Bronchial epithelial cell (primary cell): ENCODE measurements at regions not wholly inside any gene's neighbourhood (a gene's known extent, or its start where the extent isn't known, plus 50 kb on each side); places are given as distances from the start of the nearest gene placed in this dataset.
"Not testable (repeated sequence)": the region's sequence is repeated elsewhere in the genome, so short reads cannot be mapped to it uniquely, and the experiment has no call there.

Experiments
- DNase-seq: peaks from one replicate; pipeline ENCODE4 v3.0.0-alpha.2; 2010; ENCODE audit warnings: low read depth
- FAIRE-seq: peaks from 2 replicates; lab custom pipeline; 2011; peaks lifted over from hg19 to GRCh38; lab: Jason Lieb, UNC
- H3K27me3 ChIP-seq: 2 replicates; pipeline ENCODE4 v1.5.1; 2011; ENCODE audit warnings: low read length; ENCODE audit not compliant: control insufficient read depth, insufficient read depth
- H3K36me3 ChIP-seq: 2 replicates; pipeline ENCODE4 v1.5.1; 2011; ENCODE audit warnings: low read length; ENCODE audit not compliant: control insufficient read depth, insufficient read depth
- H3K4me3 ChIP-seq: 2 replicates; pipeline ENCODE4 v1.5.1; 2011; ENCODE audit warnings: mild to moderate bottlenecking, low read depth, low read length, control low read depth
- TF ChIP-seq, protein P1 (sequence below): IDR thresholded peaks from 2 replicates; pipeline ENCODE4 v1.5.1; 2011; ENCODE audit warnings: mild to moderate bottlenecking, moderate library complexity, low read length, control low read depth, inconsistent platforms; ENCODE audit not compliant: insufficient read depth, severe bottlenecking

DNA sequence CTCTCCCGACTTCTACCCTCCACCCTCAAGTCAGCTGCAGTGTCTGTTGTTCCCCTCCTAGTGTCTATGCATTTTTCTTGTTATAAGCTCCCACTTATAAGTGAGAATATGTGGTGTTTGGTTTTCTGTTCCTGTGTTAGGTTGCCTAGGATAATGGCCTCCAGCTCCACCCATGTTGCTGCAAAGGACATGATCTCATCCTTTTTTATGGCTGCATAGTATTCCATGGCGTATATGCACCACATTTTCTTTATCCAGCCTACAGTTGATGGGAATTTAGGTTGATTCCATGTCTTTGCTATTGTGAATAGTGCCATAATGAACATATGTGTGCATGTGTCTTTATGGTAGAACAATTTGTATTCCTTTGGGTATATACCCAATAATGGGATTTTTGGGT, 80.7 kb downstream of the SPTSSA start:
- not testable (repeated sequence) for H3K27me3 ChIP-seq, DNase-seq, H3K4me3 ChIP-seq, FAIRE-seq, H3K36me3 ChIP-seq

- Histone ChIP-seq H3K36me3 (no peaks in the 10 kb centered on the region), H3K27me3 (no peaks in the 10 kb centered on the region), H3K4me3 (no peak overlapping the region)
- TF ChIP-seq, protein P1, sequence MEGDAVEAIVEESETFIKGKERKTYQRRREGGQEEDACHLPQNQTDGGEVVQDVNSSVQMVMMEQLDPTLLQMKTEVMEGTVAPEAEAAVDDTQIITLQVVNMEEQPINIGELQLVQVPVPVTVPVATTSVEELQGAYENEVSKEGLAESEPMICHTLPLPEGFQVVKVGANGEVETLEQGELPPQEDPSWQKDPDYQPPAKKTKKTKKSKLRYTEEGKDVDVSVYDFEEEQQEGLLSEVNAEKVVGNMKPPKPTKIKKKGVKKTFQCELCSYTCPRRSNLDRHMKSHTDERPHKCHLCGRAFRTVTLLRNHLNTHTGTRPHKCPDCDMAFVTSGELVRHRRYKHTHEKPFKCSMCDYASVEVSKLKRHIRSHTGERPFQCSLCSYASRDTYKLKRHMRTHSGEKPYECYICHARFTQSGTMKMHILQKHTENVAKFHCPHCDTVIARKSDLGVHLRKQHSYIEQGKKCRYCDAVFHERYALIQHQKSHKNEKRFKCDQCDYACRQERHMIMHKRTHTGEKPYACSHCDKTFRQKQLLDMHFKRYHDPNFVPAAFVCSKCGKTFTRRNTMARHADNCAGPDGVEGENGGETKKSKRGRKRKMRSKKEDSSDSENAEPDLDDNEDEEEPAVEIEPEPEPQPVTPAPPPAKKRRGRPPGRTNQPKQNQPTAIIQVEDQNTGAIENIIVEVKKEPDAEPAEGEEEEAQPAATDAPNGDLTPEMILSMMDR: no peak
- no peak for FAIRE-seq
- DNase-seq: no peak
These were observed 81.6 kb downstream of the SPTSSA start for GRCh38 chr14:34380471-34380845.

GRCh38 chr14:34379816-34380470, 82.1 kb downstream of the SPTSSA start:
- TF ChIP-seq, protein P1: no peak
- Histone ChIP-seq H3K36me3 (no peaks in the 10 kb centered on the region), H3K27me3 (no peaks in the 10 kb centered on the region), H3K4me3 (no peak overlapping the region)
- FAIRE-seq (no peak), DNase-seq (no peak)

GRCh38 chr14:34376649-34377267, 85.3 kb downstream of the SPTSSA start:
- no peaks in the 10 kb centered on the region for H3K36me3 ChIP-seq
- DNase-seq: no peak
- no peak overlapping the region for H3K4me3 ChIP-seq
- FAIRE-seq: no peak
- TF ChIP-seq, protein P1: no peak
- H3K27me3 ChIP-seq: no peaks in the 10 kb centered on the region

DNA sequence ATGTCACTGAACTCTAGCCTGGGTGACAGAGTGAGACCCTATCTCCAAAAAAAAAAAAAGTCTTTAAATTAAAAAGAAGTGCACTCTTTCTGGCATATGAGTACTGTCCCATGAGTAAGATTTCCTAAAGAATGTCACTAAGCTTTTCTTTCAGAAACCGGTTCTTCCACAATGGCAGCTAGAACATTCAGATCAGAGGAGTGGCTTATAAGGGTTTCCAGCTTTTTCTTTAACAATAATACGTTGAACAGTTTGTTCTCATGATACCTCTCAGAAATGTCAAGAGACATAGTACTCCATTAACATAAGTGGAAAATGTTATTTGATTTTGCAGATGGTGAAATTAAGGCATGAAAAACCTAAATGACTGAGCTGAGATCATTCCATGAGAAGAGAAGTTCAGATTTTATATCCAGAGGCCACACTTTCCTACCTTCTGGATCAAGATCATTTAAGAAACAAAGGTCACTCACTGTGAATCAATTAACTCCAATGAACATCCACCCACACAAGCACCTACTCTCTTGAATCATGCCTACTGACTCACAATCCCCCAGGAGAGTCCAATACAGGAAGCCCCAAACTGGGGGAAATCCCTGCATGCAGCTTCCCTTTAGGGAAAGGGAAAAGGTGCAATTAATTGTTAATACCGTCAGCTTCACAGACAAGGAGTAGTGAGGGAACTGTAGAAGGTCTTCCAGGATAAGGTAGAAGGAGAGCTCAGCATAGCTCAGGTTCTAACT, 86.9 kb downstream of the SPTSSA start:
- H3K27me3 ChIP-seq: no peaks in the 10 kb centered on the region
- H3K36me3 ChIP-seq: no peaks in the 10 kb centered on the region
- FAIRE-seq (no peak), DNase-seq (peak; percentile 91)
- TF ChIP-seq, protein P1: no peak
- no peak overlapping the region for H3K4me3 ChIP-seq

GRCh38 chr14:34373191-34373590, 88.8 kb downstream of the SPTSSA start:
- TF ChIP-seq, protein P1: no peak
- no peak for FAIRE-seq

More at GRCh38 chr14:34373191-34373590, 88.8 kb downstream of the SPTSSA start:
- no peak for DNase-seq
- no peak overlapping the region for H3K4me3 ChIP-seq
- H3K27me3 ChIP-seq: no peaks in the 10 kb centered on the region
- no peaks in the 10 kb centered on the region for H3K36me3 ChIP-seq
